CD4-positive, alpha-beta T cell treated with Interleukin-15 for 1 hour (primary cell): ENCODE measurements at regions not wholly inside any gene's neighbourhood (a gene's known extent, or its start where the extent isn't known, plus 50 kb on each side); places are given as distances from the start of the nearest gene placed in this dataset.
"Not testable (repeated sequence)": the region's sequence is repeated elsewhere in the genome, so short reads cannot be mapped to it uniquely, and the experiment has no call there.

Experiments
- DNase-seq: peaks from one replicate; pipeline ENCODE4 v3.0.0-alpha.2; 2020

DNA sequence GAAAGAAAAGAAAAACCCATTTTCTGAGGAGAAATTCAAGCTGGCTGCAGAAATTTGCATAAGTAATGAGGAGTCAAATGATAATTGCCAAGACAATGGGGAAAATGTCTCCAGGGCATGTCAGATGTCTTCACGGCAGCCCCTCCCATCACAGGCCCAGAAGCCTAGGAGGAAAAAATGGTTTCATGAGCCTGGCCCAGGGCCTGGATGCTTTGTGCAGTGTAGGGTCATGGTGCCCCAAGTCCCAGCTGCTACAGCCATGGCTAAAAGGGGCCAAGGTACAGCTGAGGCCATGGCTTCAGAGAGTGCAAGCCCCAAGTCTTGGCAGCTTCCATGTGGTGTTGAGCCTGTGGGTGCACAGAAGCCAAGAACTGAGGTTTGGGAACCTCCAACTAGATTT is 283.9 kb upstream of the PREP start:
- DNase-seq, result not testable (repeated sequence)

DNA sequence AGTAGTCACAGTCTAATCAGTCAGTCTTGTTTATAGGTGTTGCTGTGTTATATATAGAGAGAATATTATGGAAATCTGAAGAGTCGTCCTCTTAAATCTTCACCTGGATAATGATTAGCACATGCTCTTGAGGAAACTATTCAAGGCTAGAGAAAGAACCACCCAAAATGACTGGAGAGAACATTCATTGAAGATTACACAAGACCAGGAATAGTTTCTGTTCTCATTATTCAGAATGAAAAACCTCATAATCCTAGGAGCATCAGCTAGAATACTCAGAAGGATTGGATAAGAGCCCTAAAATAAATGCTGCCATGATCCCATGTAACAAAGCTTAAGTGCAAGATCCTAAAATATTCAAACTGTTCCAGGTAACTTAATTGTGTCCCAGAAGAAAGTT is 278.2 kb upstream of the PREP start:
- no peak for DNase-seq

- no peak for DNase-seq
Observed at GRCh38 chr6:105680131-105680530, 277.2 kb upstream of the PREP start.

- no peak for DNase-seq
Observed at GRCh38 chr6:105678516-105678915, 275.6 kb upstream of the PREP start.

GRCh38 chr6:105677671-105678475 is 275.0 kb upstream of the PREP start:
- no peak for DNase-seq

DNA sequence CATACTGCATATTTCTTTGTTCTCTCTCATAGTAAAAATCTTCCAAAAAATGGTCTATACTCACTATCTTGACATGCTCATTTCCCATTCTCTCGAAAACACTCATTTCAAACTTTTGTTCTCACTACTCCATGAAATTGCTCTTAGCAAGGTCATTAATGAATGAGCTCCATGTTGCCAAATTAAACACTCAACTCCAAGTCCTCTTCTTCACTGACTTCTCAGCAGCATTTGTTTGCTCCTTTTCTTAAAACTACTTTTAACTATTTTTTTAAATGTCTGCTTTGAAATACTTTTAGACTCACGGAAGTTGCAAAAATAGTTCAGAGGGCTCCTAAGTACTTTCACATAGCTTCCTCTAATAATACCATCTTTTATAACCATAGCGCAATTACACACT is 274.0 kb upstream of the PREP start:
- DNase-seq, result no peak

DNA sequence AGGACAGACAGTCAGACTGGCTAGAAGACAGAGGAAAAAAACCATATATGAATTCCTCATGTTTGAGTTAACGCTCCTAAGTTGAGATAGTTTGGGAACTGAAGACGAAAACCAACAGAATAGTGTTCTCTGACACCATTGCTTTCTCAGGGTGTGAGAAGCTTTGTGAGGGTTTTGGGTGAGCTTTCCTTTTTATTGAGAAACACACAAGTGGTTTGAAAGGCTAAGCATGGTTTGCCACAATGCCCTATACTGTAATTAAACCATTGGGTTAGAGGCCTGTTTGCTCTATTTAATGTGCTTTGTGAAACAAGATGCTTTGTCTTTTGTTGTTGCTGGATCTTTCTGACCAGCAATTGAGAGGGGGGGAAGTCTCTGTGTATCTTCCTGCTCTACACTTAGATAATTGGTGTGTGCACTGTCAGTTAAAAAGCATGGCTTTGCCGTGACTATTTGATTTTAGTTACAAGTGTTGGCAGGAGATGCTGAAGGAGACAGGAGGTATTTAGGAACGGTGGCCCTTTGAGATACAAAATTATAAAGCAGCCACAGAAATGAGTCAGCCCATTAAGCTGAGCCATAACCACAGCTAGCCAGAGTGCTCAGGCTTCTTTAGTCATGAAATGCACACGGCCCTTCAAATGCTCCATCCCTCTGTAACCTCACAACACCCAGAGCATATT is 273.0 kb upstream of the PREP start:
- no peak for DNase-seq

GRCh38 chr6:105672856-105673538 is 270.1 kb upstream of the PREP start:
- not testable (repeated sequence) for DNase-seq

DNA sequence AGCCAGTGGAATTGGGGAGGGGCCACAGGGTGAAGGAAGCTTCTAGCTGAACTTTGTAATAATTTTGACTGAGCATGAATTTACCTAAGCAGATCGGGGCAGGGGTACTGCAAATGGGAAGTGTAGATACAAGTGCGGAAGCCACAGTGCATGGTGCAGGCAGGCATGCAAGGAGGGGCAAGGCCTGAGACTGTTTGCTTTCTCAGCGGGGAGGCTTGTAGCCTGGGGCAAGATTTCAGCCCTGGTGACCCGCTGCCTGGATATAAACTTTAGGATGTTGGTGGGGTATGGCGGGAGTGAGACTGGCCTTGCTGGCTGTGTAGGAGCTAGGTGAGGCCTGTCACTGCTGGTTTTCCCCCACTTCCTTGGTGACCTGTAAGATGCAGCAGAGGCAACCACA is 266.4 kb upstream of the PREP start:
- DNase-seq, result no peak

DNA sequence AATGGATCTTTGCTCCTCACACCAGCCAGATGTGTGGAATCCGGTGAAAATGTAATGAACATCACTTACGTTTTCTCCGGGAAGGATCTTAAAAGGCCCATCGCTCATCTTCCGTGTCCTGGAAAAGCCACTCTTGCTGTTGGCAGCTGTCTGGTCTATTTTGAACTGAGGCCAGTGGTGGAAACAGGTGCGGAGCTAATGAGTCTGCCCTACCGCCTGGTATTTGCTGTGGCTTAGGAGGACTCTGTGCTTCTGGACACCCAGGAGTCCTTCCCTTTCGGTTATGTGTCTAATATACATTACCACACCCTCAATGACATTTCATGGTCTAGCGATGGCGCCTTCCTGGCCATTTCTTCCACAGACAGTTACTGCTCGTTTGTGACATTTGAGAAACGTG is 264.2 kb upstream of the PREP start:
- DNase-seq, result no peak

DNA sequence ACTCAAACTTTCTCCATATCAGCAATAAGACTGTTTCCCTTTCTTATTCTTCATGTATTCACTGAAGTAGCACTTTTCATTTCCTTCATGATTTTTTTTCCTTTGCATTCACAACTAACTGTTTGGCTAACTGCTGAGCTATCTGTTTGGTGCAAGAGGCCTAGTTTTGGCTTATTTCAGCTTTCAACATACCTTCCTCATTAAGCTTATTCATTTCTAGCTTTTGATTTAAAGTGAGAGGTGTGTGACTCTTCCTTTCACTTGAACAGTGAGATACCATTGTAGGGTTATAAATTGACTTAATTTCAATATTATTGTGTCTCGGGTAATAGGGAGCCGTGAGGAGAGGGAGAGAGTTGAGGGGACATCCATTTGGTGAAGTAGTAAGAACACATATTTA is 262.0 kb upstream of the PREP start:
- DNase-seq, result no peak

GRCh38 chr6:105651969-105652368 is 249.1 kb upstream of the PREP start:
- DNase-seq, result no peak

GRCh38 chr6:105650347-105650746 is 247.5 kb upstream of the PREP start:
- no peak for DNase-seq

- no peak for DNase-seq
Observed at GRCh38 chr6:105649192-105649591, 246.3 kb upstream of the PREP start.

DNA sequence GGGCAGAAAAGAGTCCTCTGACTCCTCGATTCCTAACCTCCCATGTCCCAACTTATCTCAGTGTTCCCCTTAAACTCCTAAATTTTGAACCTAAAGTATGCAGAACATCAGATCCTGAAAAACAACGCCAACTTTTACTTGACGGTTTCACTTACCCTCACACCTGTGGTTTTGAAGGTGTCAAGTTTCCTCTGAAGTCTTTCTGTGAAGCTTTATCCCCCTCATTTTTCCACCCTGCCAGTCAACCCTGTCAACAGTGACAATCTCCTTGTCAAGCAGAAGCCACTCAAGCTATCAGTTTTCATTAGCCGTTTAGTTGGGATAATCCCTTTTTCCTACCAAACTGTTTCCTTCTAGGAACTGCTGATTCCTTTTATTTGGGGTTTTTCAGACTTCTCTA is 245.4 kb upstream of the PREP start:
- DNase-seq, result no peak

DNA sequence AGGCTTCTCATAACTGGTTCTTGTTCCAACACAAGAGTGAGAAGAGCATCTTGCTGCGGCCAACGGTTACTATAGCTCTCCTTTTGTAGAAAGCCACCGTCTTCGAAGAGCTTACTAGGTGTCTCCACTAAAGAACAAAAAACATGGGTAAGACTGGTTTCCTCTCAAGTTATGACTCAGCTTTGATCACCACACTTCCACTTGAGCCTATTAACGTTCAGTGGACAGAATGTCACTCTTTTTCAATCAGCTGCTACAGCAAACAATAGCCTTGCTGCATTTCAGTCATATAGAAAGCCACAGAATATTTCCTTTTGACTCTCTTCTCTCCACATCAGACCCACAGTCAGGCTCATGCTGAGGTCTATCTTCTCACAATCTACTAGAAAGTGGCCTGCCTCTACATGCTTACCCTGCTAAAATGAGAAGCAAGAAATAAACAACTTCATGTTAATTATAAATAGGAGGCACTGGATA is 243.5 kb upstream of the PREP start:
- DNase-seq, result peak; percentile 22

DNA sequence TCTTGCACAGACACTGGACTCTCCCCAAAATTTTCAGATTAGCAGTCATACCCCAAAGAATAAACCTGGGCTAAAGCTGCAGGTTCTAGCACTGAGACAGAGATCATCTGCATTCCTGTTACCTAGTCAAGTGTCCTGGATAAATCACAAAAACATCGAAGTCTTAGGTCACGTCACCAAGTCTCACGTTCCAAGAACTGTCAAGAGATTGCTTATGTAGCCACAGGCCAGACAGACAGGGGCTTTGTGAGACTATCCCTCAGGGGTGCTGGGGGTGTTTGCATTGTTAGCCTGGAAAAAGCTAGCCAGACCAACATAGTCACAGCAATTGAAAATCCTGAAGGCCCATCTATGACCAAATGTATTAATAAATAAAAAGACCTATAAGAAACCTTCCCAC is 243.1 kb upstream of the PREP start:
- DNase-seq, result no peak

- no peak for DNase-seq
Observed at GRCh38 chr6:105645156-105645555, 242.3 kb upstream of the PREP start.

DNA sequence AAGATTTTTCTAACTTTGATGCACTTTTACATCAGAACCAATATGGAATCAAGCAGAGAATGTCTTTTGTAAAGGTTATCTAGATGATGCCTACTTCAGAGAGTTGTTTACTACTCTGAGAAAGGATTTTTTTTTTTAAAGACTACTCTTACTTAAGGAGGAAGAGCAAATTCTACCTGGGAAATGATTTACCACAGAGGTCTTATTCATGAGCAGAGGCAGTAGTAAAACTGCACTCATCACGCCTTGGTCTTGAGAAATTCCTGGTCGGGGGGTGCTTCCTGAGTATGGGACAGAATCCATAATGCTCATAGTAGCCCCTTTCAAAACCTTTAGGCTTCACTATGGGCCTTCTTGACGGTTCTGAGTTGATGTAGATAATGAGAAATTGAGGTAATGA is 241.8 kb upstream of the PREP start:
- DNase-seq, result no peak

GRCh38 chr6:105644073-105644489 is 241.2 kb upstream of the PREP start:
- DNase-seq, result no peak

GRCh38 chr6:105642708-105643107 is 239.8 kb upstream of the PREP start:
- DNase-seq, result no peak

GRCh38 chr6:105641504-105641903 is 238.6 kb upstream of the PREP start:
- no peak for DNase-seq

DNA sequence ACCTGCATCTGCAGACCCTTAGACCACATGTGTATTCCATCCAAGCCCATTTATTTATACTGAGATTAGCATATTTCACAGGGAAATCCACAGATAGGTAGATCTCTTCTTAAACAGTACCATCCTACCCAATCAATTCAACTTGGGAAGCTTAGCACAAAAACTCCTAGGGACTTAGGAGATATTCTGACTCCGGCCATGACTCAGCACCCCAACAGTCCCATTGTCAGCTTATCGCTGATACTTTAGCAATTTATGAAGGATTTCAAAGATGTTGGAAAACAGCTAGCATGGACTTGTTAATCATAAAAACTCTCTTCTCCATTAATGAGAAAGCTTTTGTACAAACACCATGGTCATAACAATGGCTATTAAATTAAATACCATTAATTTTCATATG is 236.2 kb upstream of the PREP start:
- DNase-seq, result no peak

DNA sequence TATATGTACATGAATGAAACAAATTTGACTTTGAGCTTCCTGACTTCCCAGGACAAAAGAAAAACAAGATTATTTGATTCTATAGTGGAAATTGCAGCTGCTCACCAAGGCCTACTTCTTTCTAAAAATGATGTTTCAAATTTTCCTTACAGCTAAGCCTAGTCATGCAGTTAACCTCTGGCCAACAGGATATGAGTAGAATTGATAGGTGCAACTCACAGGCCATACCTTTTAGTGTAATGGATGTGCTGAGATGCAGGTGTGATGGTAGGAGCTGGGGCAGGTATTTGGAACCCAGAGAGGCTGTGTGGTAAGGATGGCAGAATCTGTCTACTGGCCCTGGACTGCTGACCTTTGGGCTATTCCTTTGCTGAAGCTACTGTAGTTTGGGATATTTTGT is 230.9 kb upstream of the PREP start:
- no peak for DNase-seq
